Lower leg skin (tissue), 4 donors: ENCODE measurements at regions not wholly inside any gene's neighbourhood (a gene's known extent, or its start where the extent isn't known, plus 50 kb on each side); places are given as distances from the start of the nearest gene placed in this dataset.

Experiments
- DNase-seq, 2 donors: peaks; one replicate each; pipeline ENCODE4 v3.0.0-alpha.2; 2019; ENCODE audit warnings: low spot score in 2 of 2
- H3K4me3 ChIP-seq: fragments of 200-600 bp; sonication (generic); 2 replicates; pipeline ENCODE4 v1.5.1; 2017; ENCODE audit warnings: mild to moderate bottlenecking, low read depth; ENCODE audit not compliant: poor library complexity, severe bottlenecking
- POLR2A ChIP-seq, 2 donors: fragments of 450-650 bp; IDR thresholded peaks; one replicate each; pipeline ENCODE4 v1.6.1; 2016 to 2017; ENCODE audit warnings: antibody characterized with exemption in 2 of 2, mild to moderate bottlenecking in 1 of 2, moderate library complexity in 1 of 2
- WGBS, 2 donors: methylation state at CpG; one replicate each; pipeline ENCODE4 v1.1.5; 2018; 5-methylcytosine and 5-hydroxymethylcytosine counted together
- intact Hi-C: fragments of 100-400 bp; cut with DNase I; formaldehyde crosslinking; loops from one replicate; pipeline ENCODE4 v1.15.0; 2023; ENCODE audit warnings: low total_unique reads
- TF ChIP-seq, protein P1 (sequence below), 3 donors: fragments of 450-650 bp; IDR thresholded peaks; one replicate each; pipeline ENCODE4 v1.5.1; 2016; ENCODE audit warnings: antibody characterized with exemption in 3 of 3, mild to moderate bottlenecking in 3 of 3, moderate library complexity in 2 of 3

DNA sequence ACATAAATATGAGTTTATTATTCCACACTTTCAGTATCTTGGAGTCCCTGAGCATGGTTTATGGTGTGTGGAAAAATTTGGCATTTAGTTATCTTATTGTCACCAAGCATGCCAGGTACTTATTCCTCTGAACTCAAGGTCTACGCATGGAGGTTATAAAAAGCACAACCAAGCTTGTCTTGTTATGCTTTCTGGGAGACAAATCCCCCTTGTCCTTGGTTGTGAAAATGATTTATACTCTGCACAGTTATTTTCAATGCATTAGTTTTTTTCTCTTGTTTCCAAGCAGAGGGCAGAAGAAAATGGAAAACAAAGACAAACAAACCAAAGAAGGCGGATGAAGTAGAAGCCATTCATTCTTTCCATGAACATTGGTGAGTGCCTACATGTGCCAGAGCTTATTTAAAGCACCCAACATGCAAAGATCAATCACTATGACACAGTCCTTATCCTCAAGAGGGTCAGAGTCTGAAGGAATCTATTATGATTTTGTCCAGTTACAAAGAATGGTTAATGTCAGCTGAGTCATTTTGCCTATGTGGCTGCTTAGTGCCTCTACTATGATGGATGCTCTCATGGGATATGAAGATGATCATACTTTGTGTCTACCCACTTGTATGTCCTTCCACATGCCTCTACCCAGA is 323.1 kb downstream of the TENT4A start:
- no peak for DNase-seq
- TF ChIP-seq, protein P1, sequence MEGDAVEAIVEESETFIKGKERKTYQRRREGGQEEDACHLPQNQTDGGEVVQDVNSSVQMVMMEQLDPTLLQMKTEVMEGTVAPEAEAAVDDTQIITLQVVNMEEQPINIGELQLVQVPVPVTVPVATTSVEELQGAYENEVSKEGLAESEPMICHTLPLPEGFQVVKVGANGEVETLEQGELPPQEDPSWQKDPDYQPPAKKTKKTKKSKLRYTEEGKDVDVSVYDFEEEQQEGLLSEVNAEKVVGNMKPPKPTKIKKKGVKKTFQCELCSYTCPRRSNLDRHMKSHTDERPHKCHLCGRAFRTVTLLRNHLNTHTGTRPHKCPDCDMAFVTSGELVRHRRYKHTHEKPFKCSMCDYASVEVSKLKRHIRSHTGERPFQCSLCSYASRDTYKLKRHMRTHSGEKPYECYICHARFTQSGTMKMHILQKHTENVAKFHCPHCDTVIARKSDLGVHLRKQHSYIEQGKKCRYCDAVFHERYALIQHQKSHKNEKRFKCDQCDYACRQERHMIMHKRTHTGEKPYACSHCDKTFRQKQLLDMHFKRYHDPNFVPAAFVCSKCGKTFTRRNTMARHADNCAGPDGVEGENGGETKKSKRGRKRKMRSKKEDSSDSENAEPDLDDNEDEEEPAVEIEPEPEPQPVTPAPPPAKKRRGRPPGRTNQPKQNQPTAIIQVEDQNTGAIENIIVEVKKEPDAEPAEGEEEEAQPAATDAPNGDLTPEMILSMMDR (IDR thresholded peaks at IDR 0.05): no peak
- TF ChIP-seq POLR2A (IDR thresholded peaks at IDR 0.05): no peak
- WGBS, 2 donors: 59 to 70% methylated on average over 2 of the region's 2 CpGs
- no peak overlapping the region for H3K4me3 ChIP-seq
- intact Hi-C loops: no loop called here

DNA sequence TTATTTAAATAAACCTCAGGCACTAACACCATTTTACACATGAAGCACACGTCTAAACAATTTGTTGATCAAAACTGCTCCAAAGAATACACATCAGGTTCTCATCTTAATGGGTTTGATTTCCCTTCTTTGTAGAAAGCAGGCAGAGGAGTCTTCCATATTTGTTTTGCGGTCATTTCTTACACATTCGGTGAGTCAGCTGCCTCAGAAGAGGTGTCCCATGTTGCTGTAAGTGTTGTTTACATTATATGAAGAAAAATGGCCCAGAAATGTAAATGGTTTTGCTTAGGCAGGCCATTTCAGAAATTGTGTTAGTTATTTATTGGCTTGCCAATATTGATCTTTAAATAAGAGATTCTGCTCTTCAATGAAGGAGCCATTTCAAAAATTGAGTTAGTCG is 325.8 kb downstream of the TENT4A start:
- WGBS, 2 donors: 79 to 82% methylated on average over 4 of the region's 4 CpGs
- no peak overlapping the region for H3K4me3 ChIP-seq
- intact Hi-C loops: no loop called here
- TF ChIP-seq, protein P1 (IDR thresholded peaks at IDR 0.05): no peak
- TF ChIP-seq POLR2A (IDR thresholded peaks at IDR 0.05): no peak
- DNase-seq: no peak

GRCh38 chr5:7040111-7040510 is 326.9 kb downstream of the TENT4A start:
- TF ChIP-seq, protein P1 (IDR thresholded peaks at IDR 0.05): no peak
- TF ChIP-seq POLR2A (IDR thresholded peaks at IDR 0.05): no peak
- no peak overlapping the region for H3K4me3 ChIP-seq
- no peak for DNase-seq
- intact Hi-C loops: no loop called here
- 88 to 94% methylated on average over 2 of the region's 2 CpGs for WGBS, 2 donors

DNA sequence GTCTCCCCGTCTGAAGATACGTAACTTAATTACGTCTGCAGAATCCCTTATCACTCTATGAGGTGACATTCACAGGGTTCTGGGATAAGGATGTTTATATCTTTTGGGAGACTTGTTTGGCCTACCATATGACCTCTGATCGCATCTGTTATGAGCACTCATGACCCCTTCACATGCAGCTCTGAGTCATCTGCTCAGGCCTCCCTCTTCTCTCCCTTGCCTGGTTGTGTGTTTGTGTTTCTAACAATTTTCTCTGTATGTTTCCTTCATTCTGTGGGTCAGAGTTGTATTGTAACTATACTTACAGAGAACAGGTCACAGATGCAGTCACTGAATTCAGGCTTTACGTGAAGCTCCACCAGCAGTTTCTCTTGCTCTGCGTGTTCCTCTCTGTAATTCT is 330.6 kb downstream of the TENT4A start:
- H3K4me3 ChIP-seq: no peak overlapping the region
- intact Hi-C loops: no loop called here
- TF ChIP-seq, protein P1 (IDR thresholded peaks at IDR 0.05): no peak
- no peak for TF ChIP-seq POLR2A (IDR thresholded peaks at IDR 0.05)
- DNase-seq: no peak
- 89% methylated on average over 6 of the region's 6 CpGs for WGBS, 2 donors

DNA sequence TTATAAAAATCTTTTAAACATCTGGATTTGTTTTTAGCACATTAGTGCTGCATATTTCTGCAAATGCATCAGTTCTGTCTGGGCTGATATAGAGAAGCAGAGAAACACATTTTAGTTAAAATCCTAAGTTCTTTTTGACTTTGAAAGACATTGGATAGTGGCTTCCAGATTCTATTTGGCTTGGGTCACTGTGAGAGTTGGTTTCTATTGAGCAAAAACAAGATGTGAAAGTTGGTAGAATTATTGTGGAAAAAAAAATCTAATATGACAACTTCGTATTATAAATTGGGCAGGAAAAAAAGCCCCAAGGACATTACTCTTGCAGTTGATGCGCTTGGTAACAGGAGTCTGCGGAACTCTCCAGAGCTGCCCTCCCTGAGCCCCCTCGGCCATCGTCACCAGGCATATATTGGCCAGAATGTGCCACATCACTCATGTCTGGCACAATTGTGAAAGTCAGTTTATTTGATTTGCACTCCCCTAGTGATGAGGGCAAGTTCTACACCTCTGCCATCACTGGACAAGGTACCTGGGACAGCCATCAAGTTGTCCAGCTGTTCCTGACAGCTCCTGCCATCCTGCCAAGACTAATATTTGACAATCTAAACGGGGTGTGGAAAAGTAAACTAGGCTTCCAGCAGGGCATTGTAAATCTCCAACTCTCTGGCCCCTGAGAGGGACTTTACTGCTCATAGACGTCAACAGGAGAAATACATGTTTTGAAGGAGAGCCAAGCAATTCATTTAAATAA is 334.5 kb downstream of the TENT4A start:
- intact Hi-C loops: no loop called here

More for the DNA sequence above, 334.5 kb downstream of the TENT4A start:
- 52 to 53% methylated on average over 7 of the region's 7 CpGs for WGBS, 2 donors
- TF ChIP-seq, protein P1 (IDR thresholded peaks at IDR 0.05): no peak
- TF ChIP-seq POLR2A (IDR thresholded peaks at IDR 0.05): no peak
- H3K4me3 ChIP-seq: no peak overlapping the region
- no peak for DNase-seq
